MM.1S (cell line): ENCODE measurements at regions not wholly inside any gene's neighbourhood (a gene's known extent, or its start where the extent isn't known, plus 50 kb on each side); places are given as distances from the start of the nearest gene placed in this dataset.

Source experiments
- CTCF ChIP-seq: fragments of 300-600 bp; sonication (generic); IDR thresholded peaks from 2 replicates; pipeline ENCODE4 v1.5.1; 2016; ENCODE audit warnings: antibody characterized with exemption, low read length, mixed read lengths
- EZH2phosphoT487 ChIP-seq: fragments of 300-600 bp; sonication (generic); IDR thresholded peaks from 2 replicates; pipeline ENCODE4 v1.6.1; 2018; ENCODE audit warnings: antibody characterized with exemption, low read length

DNA sequence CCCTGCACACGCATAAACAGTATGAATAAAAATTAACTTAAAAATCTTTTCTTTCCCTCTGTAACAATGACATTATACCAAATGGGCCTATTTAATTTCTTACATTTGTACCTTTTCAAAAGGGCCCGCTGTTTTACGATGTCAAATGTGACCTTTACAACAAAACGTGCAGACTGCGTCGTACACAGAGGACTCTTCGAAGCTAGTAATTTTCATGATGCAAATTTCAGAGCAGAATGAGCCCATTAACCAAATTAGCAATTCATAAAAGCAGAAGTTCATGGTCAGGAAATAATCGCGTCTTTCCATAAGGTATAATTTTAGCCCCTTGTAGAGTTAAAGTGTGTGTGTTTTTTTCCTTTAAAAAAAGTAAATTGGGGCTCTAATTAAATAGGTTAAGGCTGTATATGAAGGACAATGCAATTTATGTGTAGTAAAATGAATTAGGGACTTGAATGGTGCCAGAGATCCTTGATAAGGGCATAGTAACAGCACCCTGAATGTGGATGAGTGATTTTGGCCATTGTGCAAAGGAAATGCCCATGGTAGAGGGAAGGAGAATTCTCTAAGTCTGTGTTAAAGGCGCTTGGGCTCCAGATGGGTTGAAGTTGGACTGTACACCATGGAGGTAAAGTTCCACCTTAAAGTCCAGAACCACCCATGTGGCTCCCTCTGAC lies 546.4 kb upstream of the EEF2KMT start:
- TF ChIP-seq CTCF (no peak), EZH2phosphoT487 (no peak)
